ENCODE measurements at regions not wholly inside any gene's neighbourhood (a gene's known extent, or its start where the extent isn't known, plus 50 kb on each side); places are given as distances from the start of the nearest gene placed in this dataset.

GRCh38 chr2:39537150-39537549 is 100.1 kb upstream of the MAP4K3 start:
- Histone ChIP-seq H3K4me2 (ENCODE audit: low read depth, low read length, poor library complexity, severe bottlenecking) (no peak overlapping the region), H3K9me3 (ENCODE audit: insufficient read depth, low read depth, low read length) (no peaks in the 10 kb centered on the region), H3K4me1 (ENCODE audit: insufficient read depth, low read length, poor library complexity, severe bottlenecking) (no peaks in the 10 kb centered on the region), H3K9me2 (replicated peaks; ENCODE audit: low read depth, low read length) (no peaks in the 10 kb centered on the region), H3K36me3 (ENCODE audit: insufficient read depth, low read length) (no peaks in the 10 kb centered on the region), H3K4me3 (ENCODE audit: low read length, poor library complexity, severe bottlenecking) (no peak overlapping the region), H4K20me1 (ENCODE audit: insufficient read depth, low read length, poor library complexity, severe bottlenecking) (no peaks in the 10 kb centered on the region), H3K27me3 (ENCODE audit: insufficient read depth, low read length, poor library complexity, severe bottlenecking) (no peaks in the 10 kb centered on the region), H3K9ac (ENCODE audit: low read depth, low read length, poor library complexity, severe bottlenecking) (no peak overlapping the region), H2AFZ (ENCODE audit: low read length) (no peak overlapping the region), H3K79me2 (ENCODE audit: insufficient read depth, low read length) (no peaks in the 10 kb centered on the region), H3F3A (ENCODE audit: low read depth) (no peaks in the 10 kb centered on the region)
- no peak for TF ChIP-seq EZH2phosphoT487 (IDR thresholded peaks at IDR 0.05; ENCODE audit: borderline replicate concordance)
- TF ChIP-seq CTCF (conservative IDR thresholded peaks at IDR 0.05; ENCODE audit: low read length), result no peak

GRCh38 chr2:39538718-39539117 is 101.6 kb upstream of the MAP4K3 start:
- Histone ChIP-seq H3K36me3 (ENCODE audit: insufficient read depth, low read length) (no peaks in the 10 kb centered on the region), H3F3A (ENCODE audit: low read depth) (no peaks in the 10 kb centered on the region), H4K20me1 (ENCODE audit: insufficient read depth, low read length, poor library complexity, severe bottlenecking) (no peaks in the 10 kb centered on the region), H2AFZ (ENCODE audit: low read length) (no peak overlapping the region), H3K9ac (ENCODE audit: low read depth, low read length, poor library complexity, severe bottlenecking) (no peak overlapping the region), H3K4me3 (ENCODE audit: low read length, poor library complexity, severe bottlenecking) (no peak overlapping the region), H3K4me2 (ENCODE audit: low read depth, low read length, poor library complexity, severe bottlenecking) (no peak overlapping the region), H3K79me2 (ENCODE audit: insufficient read depth, low read length) (no peaks in the 10 kb centered on the region), H3K27me3 (ENCODE audit: insufficient read depth, low read length, poor library complexity, severe bottlenecking) (no peaks in the 10 kb centered on the region), H3K9me3 (ENCODE audit: insufficient read depth, low read depth, low read length) (no peaks in the 10 kb centered on the region), H3K9me2 (replicated peaks; ENCODE audit: low read depth, low read length) (no peaks in the 10 kb centered on the region), H3K4me1 (ENCODE audit: insufficient read depth, low read length, poor library complexity, severe bottlenecking) (no peaks in the 10 kb centered on the region)
- TF ChIP-seq CTCF (conservative IDR thresholded peaks at IDR 0.05; ENCODE audit: low read length), result no peak
- no peak for TF ChIP-seq EZH2phosphoT487 (IDR thresholded peaks at IDR 0.05; ENCODE audit: borderline replicate concordance)

DNA sequence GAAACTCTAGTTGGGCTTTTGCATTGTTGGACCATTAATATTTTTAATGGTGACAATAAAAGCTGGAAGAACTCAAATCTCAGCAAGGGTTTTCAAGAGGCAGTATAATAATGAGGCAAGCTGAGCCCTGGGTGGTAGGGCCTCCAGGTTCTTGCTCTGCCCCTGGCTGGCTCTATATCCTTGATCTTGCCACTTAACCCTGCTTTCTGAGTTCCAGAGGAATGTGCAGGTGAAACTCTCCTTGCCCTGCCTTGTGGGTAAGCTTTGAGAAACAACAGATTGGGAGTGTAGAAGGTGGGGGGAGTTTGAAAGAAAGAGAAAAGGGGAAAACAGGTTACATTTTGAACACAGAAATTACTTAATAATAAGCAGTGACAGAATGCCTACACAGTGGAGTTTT is 103.3 kb upstream of the MAP4K3 start:
- TF ChIP-seq CTCF (conservative IDR thresholded peaks at IDR 0.05; ENCODE audit: low read length) (no peak), EZH2phosphoT487 (IDR thresholded peaks at IDR 0.05; ENCODE audit: borderline replicate concordance) (no peak)
- H3K9me3 ChIP-seq (ENCODE audit: insufficient read depth, low read depth, low read length), result no peaks in the 10 kb centered on the region
- no peaks in the 10 kb centered on the region for H4K20me1 ChIP-seq (ENCODE audit: insufficient read depth, low read length, poor library complexity, severe bottlenecking)
- no peaks in the 10 kb centered on the region for H3K27me3 ChIP-seq (ENCODE audit: insufficient read depth, low read length, poor library complexity, severe bottlenecking)
- H3K4me3 ChIP-seq (ENCODE audit: low read length, poor library complexity, severe bottlenecking), result no peak overlapping the region
- H3K9me2 ChIP-seq (replicated peaks; ENCODE audit: low read depth, low read length), result no peaks in the 10 kb centered on the region
- H3K9ac ChIP-seq (ENCODE audit: low read depth, low read length, poor library complexity, severe bottlenecking), result no peak overlapping the region
- no peaks in the 10 kb centered on the region for H3K79me2 ChIP-seq (ENCODE audit: insufficient read depth, low read length)
- no peaks in the 10 kb centered on the region for H3F3A ChIP-seq (ENCODE audit: low read depth)
- H3K4me1 ChIP-seq (ENCODE audit: insufficient read depth, low read length, poor library complexity, severe bottlenecking), result no peaks in the 10 kb centered on the region
- no peak overlapping the region for H2AFZ ChIP-seq (ENCODE audit: low read length)
- no peaks in the 10 kb centered on the region for H3K36me3 ChIP-seq (ENCODE audit: insufficient read depth, low read length)
- H3K4me2 ChIP-seq (ENCODE audit: low read depth, low read length, poor library complexity, severe bottlenecking), result no peak overlapping the region

All from Loucy (cell line).